Heart left ventricle (tissue), 16 donors: ENCODE measurements at regions not wholly inside any gene's neighbourhood (a gene's known extent, or its start where the extent isn't known, plus 50 kb on each side); places are given as distances from the start of the nearest gene placed in this dataset.
A peak's percentile ranks its signal among the peaks of the same experiment; 100 is the strongest.

Experiments used
- ATAC-seq, 4 donors: fragments of 200-7000 bp; cut with Tn5 transposase; one replicate each; pipeline ENCODE4 v1.9.1; 2020 to 2022; ENCODE audit warnings: moderate library complexity in 4 of 4, mild to moderate bottlenecking in 3 of 4, moderate number of reproducible peaks in 1 of 4
- DNase-seq, 5 donors: peaks; one replicate each; pipeline ENCODE4 v3.0.0-alpha.2; 2020
- H3K27ac ChIP-seq, 12 donors: fragments of 200-600 bp; sonication (generic) in 4 of 12; one replicate each; pipeline versions ENCODE4 v1.5.0 to v1.8.0; 2016 to 2022; ENCODE audit warnings: mild to moderate bottlenecking in 2 of 12
- H3K27me3 ChIP-seq, 9 donors: fragments of 200-600 bp; sonication (generic) in 2 of 9; one replicate each; pipeline versions ENCODE4 v1.5.1 to v1.8.0; 2016 to 2022; ENCODE audit warnings: mild to moderate bottlenecking in 3 of 9
- H3K36me3 ChIP-seq, 9 donors: fragments of 200-600 bp; sonication (generic) in 2 of 9; one replicate each; pipeline versions ENCODE4 v1.5.0 to v1.8.0; 2018 to 2022; ENCODE audit warnings: mild to moderate bottlenecking in 2 of 9
- H3K4me1 ChIP-seq, 12 donors: fragments of 200-600 bp; sonication (generic) in 4 of 12; one replicate each; pipeline versions ENCODE4 v1.5.0 to v1.8.0; 2016 to 2022; ENCODE audit warnings: mild to moderate bottlenecking in 3 of 12
- H3K4me3 ChIP-seq, 12 donors: fragments of 200-600 bp; sonication (generic) in 4 of 12; one replicate each; pipeline versions ENCODE4 v1.5.0 to v1.8.0; 2017 to 2022; ENCODE audit warnings: mild to moderate bottlenecking in 9 of 12, moderate library complexity in 4 of 12
- H3K9me3 ChIP-seq, 12 donors: fragments of 200-600 bp; sonication (generic) in 4 of 12; one replicate each; pipeline versions ENCODE4 v1.5.0 to v1.8.0; 2016 to 2022; ENCODE audit warnings: mild to moderate bottlenecking in 1 of 12
- CTCF ChIP-seq, 12 donors: fragments of 200-600 bp; sonication (generic) in 4 of 12; IDR thresholded peaks; one replicate each; pipeline versions ENCODE4 v1.5.0 to v1.8.0; 2018 to 2022; ENCODE audit warnings: antibody characterized with exemption in 12 of 12, mild to moderate bottlenecking in 5 of 12
- POLR2A ChIP-seq, 2 donors: fragments of 450-650 bp; IDR thresholded peaks; one replicate each; pipeline ENCODE4 v1.6.1; 2017; ENCODE audit warnings: antibody characterized with exemption in 2 of 2, mild to moderate bottlenecking in 2 of 2, moderate library complexity in 2 of 2
- WGBS, 4 donors: extraction: QIAGEN DNeasy Blood & Tissue Kit in 2 of 4; methylation state at CpG; one replicate each; pipeline versions ENCODE4 v1.1.5 to v1.1.7; 2013 to 2018; 5-methylcytosine and 5-hydroxymethylcytosine counted together
- intact Hi-C, 10 donors: fragments of 100-400 bp; cut with DNase I; formaldehyde crosslinking; loops; one replicate each; pipeline versions ENCODE4 v1.11.1 to v1.14.2; 2022
- donor health status: ischemic (EF 13 %, LVEDD 7.1; RV severe dilation, severe dysfunction).
- donor health status: healthy with polysubstance abuse.
- donor health status: DM: no; HTN: yes; CAD: no.
- donor health status: DM: no; HTN: no; CAD: no.
- donor health status: ischemic (EF 25% LVEDD 6.9; RV normal size, moderate dysfunction).
- donor health status: ischemic (EF 25% LVEDD 5.7; RV mildly dilated, moderate dysfunction).
- donor health status: healthy.
- donor health status: DM: yes; HTN: yes; CAD: no.
- donor health status: ischemic (EF 35%, LVEDD 5.7; RV mildly dilated, moderate dysfunction).
- donor health status: nonischemic (EF 11% LVEDD 7.7; RV severe dilation, severe dysfunction).
- donor health status: DM: yes; HTN: yes; CAD: no.
- donor health status: PGD.
- donor health status: ischemic (EF 29% LVEDD 5.4; RV normal size, mild dysfunction).
- donor health status: nonischemic (EF 23%, LVEDD 6.1; RV moderate dilation, normal function).

- 22 to 37% (median 27%) methylated on average over 2 of the region's 2 CpGs for WGBS, 4 donors
- Histone ChIP-seq H3K27me3 (peaks cover 0 to 5% (median 0%) of the 10 kb centered on the region in 9 donors), H3K27ac (peak overlapping the region in 2 of 12 donors; percentile 43 to 52), H3K4me3 (no peak overlapping the region), H3K9me3 (no peaks in the 10 kb centered on the region), H3K36me3 (no peaks in the 10 kb centered on the region), H3K4me1 (peaks cover 0 to 13% (median 0%) of the 10 kb centered on the region in 12 donors)
- no peak for TF ChIP-seq POLR2A (IDR thresholded peaks at IDR 0.05)
- TF ChIP-seq CTCF (IDR thresholded peaks at IDR 0.05): no peak
- ATAC-seq (peak; percentile 62 to 89 (median 76)), DNase-seq (no peak)
- intact Hi-C loops: no loop called here
Measured at GRCh38 chr18:47484068-47484467, 232.6 kb upstream of the SKOR2 start.

- peaks cover 0 to 5% (median 0%) of the 10 kb centered on the region in 9 donors for H3K27me3 ChIP-seq
- DNase-seq: no peak
- no peak for ATAC-seq
- WGBS, 4 donors: 67 to 82% (median 78%) methylated on average over 4 of the region's 4 CpGs
- H3K36me3 ChIP-seq: no peaks in the 10 kb centered on the region
- H3K4me3 ChIP-seq: no peak overlapping the region
- TF ChIP-seq POLR2A (IDR thresholded peaks at IDR 0.05) (no peak), CTCF (IDR thresholded peaks at IDR 0.05) (no peak)
- H3K9me3 ChIP-seq: no peaks in the 10 kb centered on the region
- no peak overlapping the region for H3K27ac ChIP-seq
- intact Hi-C loops: no loop called here
- peaks cover 0 to 13% (median 0%) of the 10 kb centered on the region in 12 donors for H3K4me1 ChIP-seq
Measured at GRCh38 chr18:47480166-47480565, 228.7 kb upstream of the SKOR2 start.

GRCh38 chr18:47471784-47472183 is 220.3 kb upstream of the SKOR2 start:
- Histone ChIP-seq H3K36me3 (no peaks in the 10 kb centered on the region), H3K4me3 (no peak overlapping the region), H3K9me3 (no peaks in the 10 kb centered on the region), H3K27me3 (peaks cover 0 to 3% (median 0%) of the 10 kb centered on the region in 9 donors), H3K27ac (no peak overlapping the region), H3K4me1 (no peaks in the 10 kb centered on the region)
- no peak for ATAC-seq
- DNase-seq: no peak
- WGBS, 4 donors: 54 to 69% (median 60%) methylated on average over 2 of the region's 2 CpGs
- TF ChIP-seq POLR2A (IDR thresholded peaks at IDR 0.05) (no peak), CTCF (IDR thresholded peaks at IDR 0.05) (no peak)
- intact Hi-C loops: loop anchor here in 1 of 10 donors (10.0 kb wide), 1 partner anchor 697 kb away; no protein-coding TSS in a partner anchor

- TF ChIP-seq CTCF (IDR thresholded peaks at IDR 0.05) (no peak), POLR2A (IDR thresholded peaks at IDR 0.05) (no peak)
- Histone ChIP-seq H3K4me1 (no peaks in the 10 kb centered on the region), H3K9me3 (no peaks in the 10 kb centered on the region), H3K4me3 (no peak overlapping the region), H3K27me3 (peaks cover 0 to 3% (median 0%) of the 10 kb centered on the region in 9 donors), H3K27ac (no peak overlapping the region), H3K36me3 (no peaks in the 10 kb centered on the region)
- no peak for ATAC-seq
- intact Hi-C loops: loop anchor here in 1 of 10 donors (10.0 kb wide), 1 partner anchor 696 kb away; no protein-coding TSS in a partner anchor
- DNase-seq: no peak
- 71 to 85% (median 78%) methylated on average over 2 of the region's 2 CpGs for WGBS, 4 donors
Measured at GRCh38 chr18:47470941-47471340, 219.5 kb upstream of the SKOR2 start.
